ENCODE measurements at regions not wholly inside any gene's neighbourhood (a gene's known extent, or its start where the extent isn't known, plus 50 kb on each side); places are given as distances from the start of the nearest gene placed in this dataset.

GRCh38 chr3:157700405-157700804, 197.2 kb upstream of the VEPH1 start:
- DNase-seq, result no peak

- DNase-seq, result no peak
Observed at GRCh38 chr3:157695586-157695985, 192.4 kb upstream of the VEPH1 start.

GRCh38 chr3:157695103-157695502, 191.9 kb upstream of the VEPH1 start:
- no peak for DNase-seq

GRCh38 chr3:157693762-157694161, 190.5 kb upstream of the VEPH1 start:
- no peak for DNase-seq

- no peak for DNase-seq
Observed at GRCh38 chr3:157692468-157692867, 189.3 kb upstream of the VEPH1 start.

GRCh38 chr3:157683668-157684067, 180.5 kb upstream of the VEPH1 start:
- DNase-seq, result no peak

- DNase-seq, result no peak
Observed at GRCh38 chr3:157672061-157672460, 168.8 kb upstream of the VEPH1 start.

- DNase-seq, result no peak
Observed at GRCh38 chr3:157671656-157672055, 168.4 kb upstream of the VEPH1 start.

- DNase-seq, result no peak
Observed at GRCh38 chr3:157669416-157669815, 166.2 kb upstream of the VEPH1 start.

- no peak for DNase-seq
Observed at GRCh38 chr3:157667493-157667892, 164.3 kb upstream of the VEPH1 start.

GRCh38 chr3:157662171-157662570, 159.0 kb upstream of the VEPH1 start:
- no peak for DNase-seq

- DNase-seq, result no peak
Observed at GRCh38 chr3:157660847-157661246, 157.6 kb upstream of the VEPH1 start.

GRCh38 chr3:157652366-157652765, 149.2 kb upstream of the VEPH1 start:
- DNase-seq, result no peak

GRCh38 chr3:157650699-157651098, 147.5 kb upstream of the VEPH1 start:
- no peak for DNase-seq

- DNase-seq, result no peak
Observed at GRCh38 chr3:157650172-157650571, 147.0 kb upstream of the VEPH1 start.

- no peak for DNase-seq
Observed at GRCh38 chr3:157649511-157649910, 146.3 kb upstream of the VEPH1 start.

GRCh38 chr3:157647820-157648219, 144.6 kb upstream of the VEPH1 start:
- DNase-seq, result no peak

- no peak for DNase-seq
Observed at GRCh38 chr3:157639756-157640426, 136.7 kb upstream of the VEPH1 start.

- DNase-seq, result no peak
Observed at GRCh38 chr3:157637866-157638265, 134.7 kb upstream of the VEPH1 start.

GRCh38 chr3:157633241-157633640, 130.0 kb upstream of the VEPH1 start:
- no peak for DNase-seq

- DNase-seq, result no peak
Observed at GRCh38 chr3:157632075-157632474, 128.9 kb upstream of the VEPH1 start.

- DNase-seq, result no peak
Observed at GRCh38 chr3:157631478-157631877, 128.3 kb upstream of the VEPH1 start.

GRCh38 chr3:157626817-157627216, 123.6 kb upstream of the VEPH1 start:
- no peak for DNase-seq

- no peak for DNase-seq
Observed at GRCh38 chr3:157624801-157625200, 121.6 kb upstream of the VEPH1 start.

- DNase-seq, result no peak
Observed at GRCh38 chr3:157618886-157619285, 115.7 kb upstream of the VEPH1 start.
